NCI-H510A treated with DMSO at 0.1 percent for 48 hours (cell line): ENCODE measurements at regions not wholly inside any gene's neighbourhood (a gene's known extent, or its start where the extent isn't known, plus 50 kb on each side); places are given as distances from the start of the nearest gene placed in this dataset.
"Not testable (repeated sequence)": the region's sequence is repeated elsewhere in the genome, so short reads cannot be mapped to it uniquely, and the experiment has no call there.

Experiments used
- DNase-seq: peaks from one replicate; lab custom pipeline; 2025; lab: John Stamatoyannopoulos, UW

- no peak for DNase-seq
Observed at GRCh38 chr4:128451270-128451905, 163.8 kb upstream of the PGRMC2 start.

- DNase-seq, result no peak
Observed at GRCh38 chr4:128450326-128451120, 162.9 kb upstream of the PGRMC2 start.

GRCh38 chr4:128449251-128449650 lies 161.6 kb upstream of the PGRMC2 start:
- no peak for DNase-seq

- DNase-seq, result no peak
Observed at GRCh38 chr4:128444544-128445302, 157.1 kb upstream of the PGRMC2 start.

GRCh38 chr4:128440923-128441322 lies 153.3 kb upstream of the PGRMC2 start:
- no peak for DNase-seq

- not testable (repeated sequence) for DNase-seq
Observed at GRCh38 chr4:128437023-128437422, 149.4 kb upstream of the PGRMC2 start.

GRCh38 chr4:128429023-128429613 lies 141.5 kb upstream of the PGRMC2 start:
- DNase-seq, result not testable (repeated sequence)

GRCh38 chr4:128428397-128428796 lies 140.8 kb upstream of the PGRMC2 start:
- no peak for DNase-seq

GRCh38 chr4:128427832-128428366 lies 140.3 kb upstream of the PGRMC2 start:
- peak; percentile 72 for DNase-seq

- no peak for DNase-seq
Observed at GRCh38 chr4:128424527-128425497, 137.2 kb upstream of the PGRMC2 start.

- DNase-seq, result not testable (repeated sequence)
Observed at GRCh38 chr4:128422296-128422695, 134.7 kb upstream of the PGRMC2 start.

- DNase-seq, result no peak
Observed at GRCh38 chr4:128416921-128417320, 129.3 kb upstream of the PGRMC2 start.

GRCh38 chr4:128410037-128410436 lies 122.4 kb upstream of the PGRMC2 start:
- DNase-seq, result no peak

- DNase-seq, result no peak
Observed at GRCh38 chr4:128403586-128403985, 116.0 kb upstream of the PGRMC2 start.

- no peak for DNase-seq
Observed at GRCh38 chr4:128394778-128395177, 107.2 kb upstream of the PGRMC2 start.

GRCh38 chr4:128393101-128393704 lies 105.6 kb upstream of the PGRMC2 start:
- DNase-seq, result peak; percentile 56

GRCh38 chr4:128390475-128390996 lies 102.9 kb upstream of the PGRMC2 start:
- no peak for DNase-seq

GRCh38 chr4:128388796-128389195 lies 101.2 kb upstream of the PGRMC2 start:
- no peak for DNase-seq

GRCh38 chr4:128388352-128388630 lies 100.7 kb upstream of the PGRMC2 start:
- DNase-seq, result no peak

- DNase-seq, result no peak
Observed at GRCh38 chr4:128387600-128388351, 100.2 kb upstream of the PGRMC2 start.
